ENCODE measurements at regions not wholly inside any gene's neighbourhood (a gene's known extent, or its start where the extent isn't known, plus 50 kb on each side); places are given as distances from the start of the nearest gene placed in this dataset.

DNA sequence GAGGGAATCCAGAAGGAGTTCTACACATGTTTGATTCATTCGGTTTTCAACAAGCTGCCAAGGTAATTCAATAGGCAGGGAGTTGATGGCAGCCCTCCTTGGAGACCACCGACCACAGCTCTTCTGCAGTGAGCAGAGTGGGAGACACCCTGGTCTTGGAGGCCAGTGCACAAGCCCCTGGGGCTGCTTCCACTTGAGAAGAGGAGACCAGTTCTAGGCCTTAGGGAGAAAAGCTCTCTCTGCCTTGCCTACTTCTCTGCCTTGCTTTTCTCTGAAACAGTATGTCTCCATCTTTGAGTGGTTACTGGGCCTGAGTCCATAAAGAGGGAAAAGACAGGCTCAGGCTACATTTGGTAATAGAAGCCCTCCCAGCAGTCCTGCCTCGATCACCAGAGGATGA, 671.9 kb downstream of the UQCRFS1 start:
- TF ChIP-seq TAF1 (IDR thresholded peaks at IDR 0.05; ENCODE audit: low read depth, low read length) (no peak), POLR2AphosphoS5 (IDR thresholded peaks at IDR 0.05; ENCODE audit: low read depth, low read length) (no peak), POLR2A (IDR thresholded peaks at IDR 0.05; ENCODE audit: low read depth, low read length) (no peak), SPI1 (IDR thresholded peaks at IDR 0.05; ENCODE audit: low read depth, low read length) (no peak), POU2F2 (IDR thresholded peaks at IDR 0.05; ENCODE audit: low read depth, low read length) (no peak)

Data from GM12891 (cell line).